C1 segment of cervical spinal cord (tissue), 14 donors: ENCODE measurements at regions not wholly inside any gene's neighbourhood (a gene's known extent, or its start where the extent isn't known, plus 50 kb on each side); places are given as distances from the start of the nearest gene placed in this dataset.
"Not testable (repeated sequence)": the region's sequence is repeated elsewhere in the genome, so short reads cannot be mapped to it uniquely, and the experiment has no call there.

ENCODE experiments used
- DNase-seq, 14 donors: peaks; one replicate each; lab custom pipeline; 2025; lab: John Stamatoyannopoulos, UW

- DNase-seq: no peak
These were observed 54.1 kb upstream of the SHLD1 start for GRCh38 chr20:5696011-5696559.

GRCh38 chr20:5691918-5692618 is 58.1 kb upstream of the SHLD1 start:
- DNase-seq: no peak

- DNase-seq: no peak
These were observed 60.7 kb upstream of the SHLD1 start for GRCh38 chr20:5689463-5689862.

GRCh38 chr20:5688431-5688972 is 61.7 kb upstream of the SHLD1 start:
- DNase-seq: peak in 2 of 14 donors; percentile 11 to 39

GRCh38 chr20:5687884-5688283 is 62.3 kb upstream of the SHLD1 start:
- peak in 1 of 14 donors; percentile 45 for DNase-seq

- no peak for DNase-seq
These were observed 63.7 kb upstream of the SHLD1 start for GRCh38 chr20:5686384-5687105.

- not testable (repeated sequence) for DNase-seq
These were observed 67.6 kb upstream of the SHLD1 start for GRCh38 chr20:5682556-5682955.

GRCh38 chr20:5680192-5680591 is 69.4 kb upstream of the GPCPD1 start:
- DNase-seq: no peak

- no peak for DNase-seq
These were observed 68.0 kb upstream of the GPCPD1 start for GRCh38 chr20:5678777-5679176.

GRCh38 chr20:5677944-5678343 is 67.1 kb upstream of the GPCPD1 start:
- not testable (repeated sequence) for DNase-seq

GRCh38 chr20:5677389-5677788 is 66.6 kb upstream of the GPCPD1 start:
- DNase-seq: no peak

GRCh38 chr20:5675103-5676091 is 64.6 kb upstream of the GPCPD1 start:
- DNase-seq: no peak

GRCh38 chr20:5674176-5674660 is 63.4 kb upstream of the GPCPD1 start:
- DNase-seq: no peak

- no peak for DNase-seq
These were observed 60.1 kb upstream of the GPCPD1 start for GRCh38 chr20:5670874-5671273.

- DNase-seq: no peak
These were observed 59.3 kb upstream of the GPCPD1 start for GRCh38 chr20:5670036-5670536.

GRCh38 chr20:5668529-5668868 is 57.7 kb upstream of the GPCPD1 start:
- DNase-seq: no peak

GRCh38 chr20:5667705-5668528 is 57.1 kb upstream of the GPCPD1 start:
- no peak for DNase-seq

GRCh38 chr20:5665417-5665816 is 54.6 kb upstream of the GPCPD1 start:
- DNase-seq: no peak

GRCh38 chr20:5663396-5663795 is 52.6 kb upstream of the GPCPD1 start:
- no peak for DNase-seq

- DNase-seq: peak in 1 of 14 donors; percentile 3
These were observed 52.0 kb upstream of the GPCPD1 start for GRCh38 chr20:5662769-5663168.
